NCI-H526 treated with DMSO at 0.1 percent for 48 hours (cell line): ENCODE measurements at regions not wholly inside any gene's neighbourhood (a gene's known extent, or its start where the extent isn't known, plus 50 kb on each side); places are given as distances from the start of the nearest gene placed in this dataset.
"Not testable (repeated sequence)": the region's sequence is repeated elsewhere in the genome, so short reads cannot be mapped to it uniquely, and the experiment has no call there.

Source experiments
- DNase-seq: peaks from one replicate; lab custom pipeline; 2025; lab: John Stamatoyannopoulos, UW

DNA sequence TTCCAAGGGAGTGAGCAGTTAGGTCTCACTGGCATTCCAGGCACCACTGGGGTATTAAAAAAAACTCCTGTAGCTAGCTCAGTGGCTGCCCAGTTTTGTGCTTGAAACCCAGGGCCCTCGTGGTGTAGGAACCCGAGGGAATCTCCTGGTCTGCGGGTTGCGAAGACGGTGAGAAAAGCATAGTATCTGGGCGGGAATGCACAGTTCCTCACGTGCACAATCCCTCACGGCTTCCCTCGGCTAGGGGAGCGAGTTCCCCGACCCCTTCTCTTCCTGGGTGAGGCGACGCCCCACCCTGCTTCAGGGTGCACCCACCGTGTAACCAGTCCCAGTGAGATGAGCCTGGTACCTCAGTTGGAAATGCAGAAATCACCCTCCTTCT, 50.5 kb upstream of the PGBD5 start:
- no peak for DNase-seq

DNA sequence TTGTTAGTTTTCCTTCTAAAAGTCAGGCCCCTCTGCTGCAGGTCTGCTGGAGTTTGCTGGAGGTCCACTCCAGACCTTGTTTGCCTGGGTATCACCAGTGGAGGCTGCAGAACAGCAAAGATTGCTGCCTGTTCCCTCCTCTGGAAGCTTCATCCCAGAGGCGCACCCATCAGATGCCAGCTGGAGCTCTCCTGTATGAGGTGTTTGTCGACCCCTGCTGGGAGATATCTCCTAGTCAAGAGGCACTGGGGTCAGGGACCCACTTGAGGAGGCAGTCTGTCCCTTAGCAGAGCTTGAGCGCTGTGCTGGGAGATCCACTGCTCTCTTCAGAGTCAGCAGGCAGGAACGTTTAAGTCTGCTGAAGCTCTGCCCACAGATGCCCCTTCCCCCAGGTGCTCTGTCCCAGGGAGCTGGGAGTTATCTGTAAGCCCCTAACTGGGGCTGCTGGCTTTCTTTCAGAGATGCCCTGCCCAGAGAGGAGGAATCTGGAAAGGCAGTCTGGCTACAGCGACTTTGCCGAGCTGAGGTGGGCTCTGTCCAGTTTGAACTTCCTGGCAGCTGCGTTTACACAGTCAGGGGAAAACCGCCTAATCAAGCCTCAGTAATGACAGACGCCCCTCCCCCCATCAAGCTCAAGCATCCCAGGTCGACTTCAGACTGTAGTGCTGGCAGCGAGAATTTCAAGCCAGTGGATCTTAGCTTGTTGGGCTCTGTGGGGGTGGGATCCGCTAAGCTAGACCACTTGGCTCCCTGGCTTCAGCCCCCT, 49.9 kb upstream of the PGBD5 start:
- DNase-seq: not testable (repeated sequence)
